GM23248 (cell line): ENCODE measurements at regions not wholly inside any gene's neighbourhood (a gene's known extent, or its start where the extent isn't known, plus 50 kb on each side); places are given as distances from the start of the nearest gene placed in this dataset.

ENCODE experiments used
- DNase-seq: peaks from one replicate; pipeline ENCODE4 v3.0.0-alpha.2; 2015
- H2AFZ ChIP-seq: fragments of 200-600 bp; sonication (generic); 2 replicates; pipeline ENCODE4 v1.6.1; 2016; ENCODE audit warnings: antibody characterized with exemption
- H3F3A ChIP-seq: fragments of 200-600 bp; sonication (generic); 2 replicates; pipeline ENCODE4 v1.6.1; 2016; ENCODE audit warnings: mild to moderate bottlenecking, antibody characterized with exemption, mixed run types; ENCODE audit not compliant: insufficient read depth
- H3K27ac ChIP-seq: fragments of 200-600 bp; sonication (generic); 2 replicates; pipeline ENCODE4 v1.5.1; 2016; ENCODE audit warnings: mild to moderate bottlenecking
- H3K27me3 ChIP-seq: fragments of 200-600 bp; sonication (generic); replicated peaks from 2 replicates; pipeline ENCODE4 v1.6.1; 2016; ENCODE audit warnings: mild to moderate bottlenecking; ENCODE audit not compliant: insufficient read depth
- H3K36me3 ChIP-seq: fragments of 200-600 bp; sonication (generic); 2 replicates; pipeline ENCODE4 v1.6.1; 2016; ENCODE audit warnings: low read depth, mild to moderate bottlenecking
- H3K4me1 ChIP-seq: fragments of 200-600 bp; sonication (generic); 2 replicates; pipeline ENCODE4 v1.6.1; 2016; ENCODE audit warnings: mild to moderate bottlenecking; ENCODE audit not compliant: insufficient read depth
- H3K4me2 ChIP-seq: fragments of 200-600 bp; sonication (generic); one replicate; pipeline ENCODE4 v1.6.1; 2016; ENCODE audit warnings: mild to moderate bottlenecking; ENCODE audit not compliant: unreplicated experiment
- H3K4me3 ChIP-seq: fragments of 200-600 bp; sonication (generic); 2 replicates; pipeline ENCODE4 v1.5.1; 2016; ENCODE audit warnings: mild to moderate bottlenecking
- H3K79me2 ChIP-seq: fragments of 200-600 bp; sonication (generic); 2 replicates; pipeline ENCODE4 v1.6.1; 2016; ENCODE audit warnings: mild to moderate bottlenecking; ENCODE audit not compliant: insufficient read depth
- H3K9ac ChIP-seq: fragments of 200-600 bp; sonication (generic); 2 replicates; pipeline ENCODE4 v1.6.1; 2016; ENCODE audit warnings: mild to moderate bottlenecking
- H3K9me2 ChIP-seq: fragments of 200-600 bp; sonication (generic); 2 replicates; pipeline ENCODE4 v1.6.1; 2016; ENCODE audit warnings: mixed run types, mild to moderate bottlenecking, moderate library complexity; ENCODE audit not compliant: insufficient read depth
- H3K9me3 ChIP-seq: fragments of 200-600 bp; sonication (generic); one replicate; pipeline ENCODE4 v1.6.1; 2017; ENCODE audit warnings: low read depth
- H4K20me1 ChIP-seq: fragments of 200-600 bp; sonication (generic); 2 replicates; pipeline ENCODE4 v1.6.0; 2016; ENCODE audit not compliant: insufficient read depth
- EZH2 ChIP-seq: fragments of 200-600 bp; sonication (generic); IDR thresholded peaks from 2 replicates; pipeline ENCODE4 v1.6.1; 2018; ENCODE audit warnings: antibody characterized with exemption, mild to moderate bottlenecking; ENCODE audit not compliant: insufficient read depth, poor library complexity, severe bottlenecking
- EZH2phosphoT487 ChIP-seq: fragments of 200-600 bp; sonication (generic); IDR thresholded peaks from 2 replicates; pipeline ENCODE4 v1.6.1; 2018; ENCODE audit warnings: antibody characterized with exemption, moderate library complexity, mild to moderate bottlenecking, low read depth; ENCODE audit not compliant: insufficient read depth
- WGBS, 2 experiments: methylation state at CpG; one replicate each; pipeline ENCODE4 v1.1.6; 2015 to 2017; ENCODE audit warnings: low lambda C conversion rate in 2 of 2, low coverage in 1 of 2; ENCODE audit errors: missing lambda C conversion rate in 2 of 2; 5-methylcytosine and 5-hydroxymethylcytosine counted together
- in situ Hi-C: fragments of 300-500 bp; cut with MboI; formaldehyde crosslinking; loops from 2 replicates; pipeline ENCODE4 v1.15.0; 2020

- no peak for TF ChIP-seq EZH2phosphoT487
- no peak for TF ChIP-seq EZH2
- H3K4me1 ChIP-seq = no peaks in the 10 kb centered on the region
- 86 to 88% methylated on average over 20 of the region's 20 CpGs for WGBS, 2 experiments
- no peaks in the 10 kb centered on the region for H3K9me2 ChIP-seq
- no peaks in the 10 kb centered on the region for H3K79me2 ChIP-seq
- H2AFZ ChIP-seq = no peak overlapping the region
- no peaks in the 10 kb centered on the region for H3K36me3 ChIP-seq
- no peaks in the 10 kb centered on the region for H4K20me1 ChIP-seq
- no peak overlapping the region for H3K4me2 ChIP-seq
- in situ Hi-C loops = no loop called here
- no peak for DNase-seq
- H3K27me3 ChIP-seq = no peaks in the 10 kb centered on the region; the same call in 1 of the 2 replicates
- H3K27ac ChIP-seq = no peak overlapping the region
- no peaks in the 10 kb centered on the region for H3K9me3 ChIP-seq
- no peak overlapping the region for H3K4me3 ChIP-seq
- H3K9ac ChIP-seq = no peak overlapping the region
- H3F3A ChIP-seq = no peaks in the 10 kb centered on the region
Measured at GRCh38 chr2:236949089-236949905, 136.4 kb upstream of the COPS8 start.

- Histone ChIP-seq H3K9me2 (no peaks in the 10 kb centered on the region), H3K4me3 (no peak overlapping the region), H3K27ac (no peak overlapping the region), H3K9me3 (no peaks in the 10 kb centered on the region), H3K4me2 (no peak overlapping the region), H3K27me3 (peaks cover 1% of the 10 kb centered on the region; the same call in 1 of the 2 replicates), H3K36me3 (no peaks in the 10 kb centered on the region), H3K79me2 (no peaks in the 10 kb centered on the region), H3K9ac (no peak overlapping the region), H3K4me1 (no peaks in the 10 kb centered on the region), H2AFZ (no peak overlapping the region), H4K20me1 (no peaks in the 10 kb centered on the region), H3F3A (no peaks in the 10 kb centered on the region)
- DNase-seq = no peak
- WGBS, 2 experiments = 82 to 84% methylated on average over 3 of the region's 3 CpGs
- in situ Hi-C loops = no loop called here
- no peak for TF ChIP-seq EZH2
- TF ChIP-seq EZH2phosphoT487 = no peak
Measured at GRCh38 chr2:236951830-236952475, 133.7 kb upstream of the COPS8 start.

DNA sequence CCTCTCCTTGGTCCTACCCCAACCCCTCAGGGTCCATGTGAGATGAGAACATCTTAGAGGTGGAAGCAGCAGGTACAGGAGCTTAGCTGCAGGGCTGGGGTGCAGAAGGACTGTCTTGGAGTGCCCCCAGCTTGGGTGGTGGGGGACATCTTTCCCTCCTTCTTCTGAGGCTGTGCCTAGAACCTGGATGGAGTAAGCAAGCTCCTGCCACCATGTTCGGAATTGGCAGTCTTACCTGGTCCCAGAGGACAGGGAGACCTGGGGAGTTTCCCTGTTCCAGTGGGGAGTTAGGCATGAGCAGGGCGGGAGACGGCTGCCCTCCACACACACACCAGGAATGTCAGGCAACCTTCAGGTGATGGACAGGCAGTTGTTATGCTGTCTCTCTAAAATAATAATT is 131.0 kb upstream of the COPS8 start:
- no peak for TF ChIP-seq EZH2phosphoT487
- no peak for TF ChIP-seq EZH2
- Histone ChIP-seq H3K9me2 (no peaks in the 10 kb centered on the region), H3K9me3 (no peaks in the 10 kb centered on the region), H3F3A (no peaks in the 10 kb centered on the region), H3K9ac (no peak overlapping the region), H2AFZ (no peak overlapping the region), H3K4me3 (no peak overlapping the region), H3K4me2 (no peak overlapping the region), H3K79me2 (no peaks in the 10 kb centered on the region), H4K20me1 (no peaks in the 10 kb centered on the region), H3K27ac (no peak overlapping the region), H3K27me3 (peaks cover 5% of the 10 kb centered on the region; the same call in 1 of the 2 replicates), H3K4me1 (no peaks in the 10 kb centered on the region), H3K36me3 (no peaks in the 10 kb centered on the region)
- no peak for DNase-seq
- in situ Hi-C loops = no loop called here
- WGBS, 2 experiments = 70 to 86% methylated on average over 3 of the region's 3 CpGs

GRCh38 chr2:236955521-236956030 is 130.1 kb upstream of the COPS8 start:
- Histone ChIP-seq H3K4me1 (no peaks in the 10 kb centered on the region), H3K9me3 (no peaks in the 10 kb centered on the region), H2AFZ (no peak overlapping the region), H3K27ac (no peak overlapping the region), H3F3A (no peaks in the 10 kb centered on the region), H3K9ac (no peak overlapping the region), H3K27me3 (peaks cover 5% of the 10 kb centered on the region; the same call in 1 of the 2 replicates), H3K79me2 (no peaks in the 10 kb centered on the region), H4K20me1 (no peaks in the 10 kb centered on the region), H3K9me2 (no peaks in the 10 kb centered on the region), H3K36me3 (no peaks in the 10 kb centered on the region), H3K4me2 (no peak overlapping the region), H3K4me3 (no peak overlapping the region)
- in situ Hi-C loops = no loop called here
- 16 to 19% methylated on average over 6 of the region's 6 CpGs for WGBS, 2 experiments
- no peak for DNase-seq
- TF ChIP-seq EZH2phosphoT487 = no peak
- TF ChIP-seq EZH2 = no peak
